Keratinocyte (primary cell): ENCODE measurements at regions not wholly inside any gene's neighbourhood (a gene's known extent, or its start where the extent isn't known, plus 50 kb on each side); places are given as distances from the start of the nearest gene placed in this dataset.

Experiments
- DNase-seq: peaks from one replicate; pipeline ENCODE4 v3.0.0-alpha.2; 2011; ENCODE audit warnings: low read depth, missing footprints, low spot score
- FAIRE-seq: peaks from 2 replicates; lab custom pipeline; 2011; peaks lifted over from hg19 to GRCh38; lab: Jason Lieb, UNC
- H2AFZ ChIP-seq: 2 replicates; pipeline ENCODE4 v1.6.0; 2012; ENCODE audit warnings: low read length, control low read depth, inconsistent platforms; ENCODE audit not compliant: control insufficient read depth
- H3K27ac ChIP-seq: 2 replicates; pipeline ENCODE4 v1.5.1; 2011; ENCODE audit warnings: low read length; ENCODE audit not compliant: control insufficient read depth, insufficient read depth
- H3K27me3 ChIP-seq: 3 replicates; pipeline ENCODE4 v1.6.0; 2011; ENCODE audit warnings: low read length; ENCODE audit not compliant: control insufficient read depth, insufficient read depth; ENCODE audit errors: extremely low read depth
- H3K36me3 ChIP-seq, 2 experiments: 2 replicates in 1 of 2; 3 replicates in 1 of 2; pipeline ENCODE4 v1.5.1; 2011; ENCODE audit warnings: low read length in 2 of 2, mild to moderate bottlenecking in 1 of 2; ENCODE audit not compliant: control insufficient read depth in 2 of 2, insufficient read depth in 2 of 2; ENCODE audit errors: extremely low read depth in 1 of 2
- H3K4me1 ChIP-seq: 3 replicates; pipeline ENCODE4 v1.5.1; 2011; ENCODE audit warnings: low read length; ENCODE audit not compliant: control insufficient read depth, insufficient read depth; ENCODE audit errors: extremely low read depth
- H3K4me2 ChIP-seq: 3 replicates; pipeline ENCODE4 v1.6.0; 2011; ENCODE audit warnings: low read depth, low read length; ENCODE audit not compliant: control insufficient read depth, insufficient read depth; ENCODE audit errors: extremely low read depth
- H3K4me3 ChIP-seq, 3 experiments: fragments of 200-600 bp in 1 of 3; sonication (generic) in 1 of 3; 2 replicates in 2 of 3; 3 replicates in 1 of 3; pipeline ENCODE4 v1.5.1; 2011 to 2016; ENCODE audit warnings: low read length in 3 of 3, mild to moderate bottlenecking in 3 of 3, control low read depth in 2 of 3, inconsistent platforms in 1 of 3, low read depth in 1 of 3, mixed read lengths in 1 of 3, mixed run types in 1 of 3, moderate library complexity in 1 of 3; ENCODE audit not compliant: control insufficient read depth in 2 of 3, insufficient read depth in 2 of 3; ENCODE audit errors: extremely low read depth in 1 of 3
- H3K79me2 ChIP-seq: 2 replicates; pipeline ENCODE4 v1.6.0; 2012; ENCODE audit warnings: low read length; ENCODE audit not compliant: control insufficient read depth, insufficient read depth
- H3K9ac ChIP-seq: 3 replicates; pipeline ENCODE4 v1.6.0; 2011; ENCODE audit warnings: low read length; ENCODE audit not compliant: control insufficient read depth, insufficient read depth; ENCODE audit errors: extremely low read depth
- H3K9me1 ChIP-seq: 3 replicates; pipeline ENCODE4 v1.6.0; 2011; ENCODE audit warnings: low read length; ENCODE audit not compliant: control insufficient read depth, insufficient read depth; ENCODE audit errors: extremely low read depth
- H3K9me3 ChIP-seq: 2 replicates; pipeline ENCODE4 v1.5.1; 2012; ENCODE audit warnings: low read depth, low read length; ENCODE audit not compliant: control insufficient read depth
- H4K20me1 ChIP-seq: 3 replicates; pipeline ENCODE4 v1.6.0; 2011; ENCODE audit warnings: low read length; ENCODE audit not compliant: control insufficient read depth, insufficient read depth; ENCODE audit errors: extremely low read depth
- EZH2 ChIP-seq: IDR thresholded peaks from one replicate; pipeline ENCODE4 v1.6.1; 2012; ENCODE audit warnings: inconsistent platforms, mild to moderate bottlenecking, low read length, moderate library complexity
- dilution Hi-C: fragments of 300-500 bp; cut with MboI; formaldehyde crosslinking; loops from one replicate; pipeline ENCODE4 v1.7.0; 2020; ENCODE audit warnings: low sequenced_read_pairs; ENCODE audit not compliant: extremely low pct_ligation_motif_present
- TF ChIP-seq, protein P1 (sequence below), 3 experiments: IDR thresholded peaks in 1 of 3; conservative IDR thresholded peaks in 1 of 3; optimal IDR thresholded peaks in 1 of 3; 2 replicates in 2 of 3; 3 replicates in 1 of 3; pipeline versions ENCODE3 to v1.5.1; 2011; ENCODE audit warnings: low read length in 3 of 3, mild to moderate bottlenecking in 3 of 3, moderate library complexity in 2 of 3, control low read depth in 1 of 3, inconsistent platforms in 1 of 3; ENCODE audit not compliant: insufficient read depth in 2 of 3; ENCODE audit errors: extremely low read depth in 1 of 3

DNA sequence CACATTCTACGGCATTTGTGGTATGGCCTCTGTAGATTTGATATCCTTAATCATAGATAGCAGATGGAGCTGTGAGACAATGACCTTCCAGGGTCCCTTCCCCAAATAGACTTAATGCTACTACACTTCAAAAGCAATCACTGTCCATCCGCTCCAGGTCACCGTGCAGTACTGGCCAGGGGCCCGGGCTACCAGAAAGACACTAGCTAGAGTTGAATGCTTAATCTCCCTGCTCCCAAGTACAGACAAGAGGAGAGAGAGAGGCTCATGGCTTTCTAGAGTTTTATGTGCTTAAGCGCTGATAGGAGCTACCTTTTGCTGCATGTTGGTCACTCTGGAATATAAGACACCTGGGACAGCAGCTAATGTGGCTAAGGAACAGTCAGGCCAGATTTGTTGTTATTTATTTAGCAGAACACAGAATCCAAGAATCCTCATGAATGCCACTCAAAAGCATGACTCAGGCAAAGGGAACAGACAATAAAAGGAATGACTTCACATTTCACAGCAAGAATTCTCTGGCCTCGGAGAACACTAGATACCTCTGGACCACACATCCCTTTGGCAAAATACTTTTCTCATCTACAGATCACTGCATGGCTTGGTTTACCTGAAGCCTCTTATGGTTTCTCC lies 165.0 kb downstream of the LACC1 start:
- Histone ChIP-seq H3K27ac (no peak overlapping the region), H3K4me2 (no peak overlapping the region)
- DNase-seq, result no peak

DNA sequence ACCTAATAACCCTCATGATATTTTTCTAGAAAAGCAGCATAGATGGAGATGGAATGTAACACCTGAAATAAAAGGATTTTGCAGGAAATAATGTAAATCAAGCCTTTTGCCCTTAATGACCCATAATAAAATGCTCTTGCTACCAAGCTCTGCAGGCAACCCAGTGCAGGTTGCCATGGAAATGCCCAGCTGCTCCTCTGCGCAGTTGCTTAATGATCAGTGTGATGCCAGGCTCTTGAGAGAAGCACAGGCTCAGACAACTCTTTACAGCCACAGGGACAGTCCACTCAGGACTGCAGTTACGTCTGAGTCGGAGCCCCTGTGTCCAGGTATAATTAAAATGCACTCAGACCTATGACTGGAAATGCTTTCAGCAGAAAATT lies 165.5 kb downstream of the LACC1 start:
- H3K9me3 ChIP-seq, result no peaks in the 10 kb centered on the region
- DNase-seq, result no peak
- no peak overlapping the region for H2AFZ ChIP-seq
- no peaks in the 10 kb centered on the region for H4K20me1 ChIP-seq
- H3K9ac ChIP-seq, result no peak overlapping the region
- dilution Hi-C loops, result loop anchor here (25.0 kb wide), 1 partner anchor 392 kb away; no protein-coding TSS in a partner anchor
- H3K27ac ChIP-seq, result no peak overlapping the region
- no peak overlapping the region for H3K4me2 ChIP-seq
- no peaks in the 10 kb centered on the region for H3K79me2 ChIP-seq
- no peak for FAIRE-seq
- no peak overlapping the region for H3K4me3 ChIP-seq
- no peaks in the 10 kb centered on the region for H3K9me1 ChIP-seq
- no peaks in the 10 kb centered on the region for H3K36me3 ChIP-seq
- H3K27me3 ChIP-seq, result no peaks in the 10 kb centered on the region
- no peaks in the 10 kb centered on the region for H3K4me1 ChIP-seq
- no peak for TF ChIP-seq EZH2
- TF ChIP-seq, protein P1, sequence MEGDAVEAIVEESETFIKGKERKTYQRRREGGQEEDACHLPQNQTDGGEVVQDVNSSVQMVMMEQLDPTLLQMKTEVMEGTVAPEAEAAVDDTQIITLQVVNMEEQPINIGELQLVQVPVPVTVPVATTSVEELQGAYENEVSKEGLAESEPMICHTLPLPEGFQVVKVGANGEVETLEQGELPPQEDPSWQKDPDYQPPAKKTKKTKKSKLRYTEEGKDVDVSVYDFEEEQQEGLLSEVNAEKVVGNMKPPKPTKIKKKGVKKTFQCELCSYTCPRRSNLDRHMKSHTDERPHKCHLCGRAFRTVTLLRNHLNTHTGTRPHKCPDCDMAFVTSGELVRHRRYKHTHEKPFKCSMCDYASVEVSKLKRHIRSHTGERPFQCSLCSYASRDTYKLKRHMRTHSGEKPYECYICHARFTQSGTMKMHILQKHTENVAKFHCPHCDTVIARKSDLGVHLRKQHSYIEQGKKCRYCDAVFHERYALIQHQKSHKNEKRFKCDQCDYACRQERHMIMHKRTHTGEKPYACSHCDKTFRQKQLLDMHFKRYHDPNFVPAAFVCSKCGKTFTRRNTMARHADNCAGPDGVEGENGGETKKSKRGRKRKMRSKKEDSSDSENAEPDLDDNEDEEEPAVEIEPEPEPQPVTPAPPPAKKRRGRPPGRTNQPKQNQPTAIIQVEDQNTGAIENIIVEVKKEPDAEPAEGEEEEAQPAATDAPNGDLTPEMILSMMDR (optimal IDR thresholded peaks at IDR 0.05 in 1 of 3, IDR thresholded peaks at IDR 0.05 in 1 of 3, conservative IDR thresholded peaks at IDR 0.05 in 1 of 3; ENCODE audit: extremely low read depth in 1 of 3, insufficient read depth in 2 of 3, low read length in 3 of 3), result no peak

More for the DNA sequence above, 165.0 kb downstream of the LACC1 start:
- Histone ChIP-seq H3K4me3 (no peak overlapping the region), H3K9me3 (no peaks in the 10 kb centered on the region), H3K36me3 (no peaks in the 10 kb centered on the region), H2AFZ (no peak overlapping the region), H3K79me2 (no peaks in the 10 kb centered on the region), H3K27me3 (no peaks in the 10 kb centered on the region), H3K9me1 (no peaks in the 10 kb centered on the region), H4K20me1 (no peaks in the 10 kb centered on the region), H3K4me1 (no peaks in the 10 kb centered on the region), H3K9ac (no peak overlapping the region)
- FAIRE-seq, result no peak
- no peak for TF ChIP-seq EZH2
- TF ChIP-seq, protein P1 (optimal IDR thresholded peaks at IDR 0.05 in 1 of 3, IDR thresholded peaks at IDR 0.05 in 1 of 3, conservative IDR thresholded peaks at IDR 0.05 in 1 of 3; ENCODE audit: extremely low read depth in 1 of 3, insufficient read depth in 2 of 3, low read length in 3 of 3), result no peak
- dilution Hi-C loops, result loop anchor here (25.0 kb wide), 1 partner anchor 393 kb away; no protein-coding TSS in a partner anchor
